HFFc6 (cell line): ENCODE measurements at regions not wholly inside any gene's neighbourhood (a gene's known extent, or its start where the extent isn't known, plus 50 kb on each side); places are given as distances from the start of the nearest gene placed in this dataset.
A peak's percentile ranks its signal among the peaks of the same experiment; 100 is the strongest.

ENCODE experiments used
- DNase-seq: peaks from one replicate; pipeline ENCODE4 v3.0.0-alpha.2; 2018
- H3K27ac Mint-ChIP-seq: 2 replicates; pipeline ENCODE4 v1.8.0; 2020; ENCODE audit warnings: mild to moderate bottlenecking, mixed read lengths
- H3K27me3 Mint-ChIP-seq: 2 replicates; pipeline ENCODE4 v1.8.0; 2021; ENCODE audit warnings: mild to moderate bottlenecking, moderate library complexity, mixed read lengths; ENCODE audit not compliant: insufficient read depth
- H3K36me3 Mint-ChIP-seq: 2 replicates; pipeline ENCODE4 v1.8.0; 2021; ENCODE audit warnings: low read depth, mixed read lengths
- H3K4me1 Mint-ChIP-seq: 2 replicates; pipeline ENCODE4 v1.8.0; 2020; ENCODE audit warnings: low read depth, mixed read lengths
- H3K4me3 Mint-ChIP-seq: 2 replicates; pipeline ENCODE4 v1.8.0; 2020; ENCODE audit warnings: mild to moderate bottlenecking, moderate library complexity, mixed read lengths
- H3K9me3 Mint-ChIP-seq: 2 replicates; pipeline ENCODE4 v1.8.0; 2020; ENCODE audit warnings: mild to moderate bottlenecking, mixed read lengths
- CTCF ChIP-seq: fragments of 200-600 bp; sonication (generic); IDR thresholded peaks from 2 replicates; pipeline ENCODE4 v1.5.0; 2021; ENCODE audit warnings: antibody characterized with exemption, mild to moderate bottlenecking

- H3K4me3 Mint-ChIP-seq: no peak overlapping the region
- peaks cover 11% of the 10 kb centered on the region for H3K9me3 Mint-ChIP-seq
- H3K36me3 Mint-ChIP-seq: no peaks in the 10 kb centered on the region; the same call in 1 of the 2 replicates
- no peaks in the 10 kb centered on the region for H3K4me1 Mint-ChIP-seq
- H3K27me3 Mint-ChIP-seq: no peaks in the 10 kb centered on the region
- DNase-seq: no peak
- no peak for TF ChIP-seq CTCF
- H3K27ac Mint-ChIP-seq: no peak overlapping the region
Measured at GRCh38 chr3:99458013-99458412, 180.4 kb upstream of the COL8A1 start.

DNA sequence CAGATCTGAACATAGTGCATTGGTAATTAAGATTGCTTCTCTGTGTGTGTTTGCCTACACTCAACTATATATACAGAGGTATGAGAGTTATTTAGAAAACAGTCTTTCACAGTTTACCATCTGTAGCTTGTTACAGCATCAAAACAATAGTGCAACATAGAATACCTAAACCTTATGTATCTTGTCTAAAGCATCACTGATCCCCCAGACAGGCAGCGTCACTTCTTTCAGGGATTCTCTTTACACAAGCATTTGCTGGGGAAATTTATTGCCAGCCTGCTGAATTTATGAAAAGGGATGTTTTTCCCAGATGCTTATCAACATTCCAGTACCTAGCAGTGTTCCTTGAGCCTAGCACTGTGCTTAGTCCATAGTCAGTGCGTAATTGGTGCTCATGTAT lies 195.8 kb upstream of the COL8A1 start:
- DNase-seq: no peak
- TF ChIP-seq CTCF: no peak
- H3K27ac Mint-ChIP-seq: no peak overlapping the region
- no peaks in the 10 kb centered on the region for H3K9me3 Mint-ChIP-seq
- peaks cover 6% of the 10 kb centered on the region; the same call in 1 of the 2 replicates for H3K36me3 Mint-ChIP-seq
- no peak overlapping the region for H3K4me3 Mint-ChIP-seq
- H3K27me3 Mint-ChIP-seq: peaks cover 5% of the 10 kb centered on the region
- no peaks in the 10 kb centered on the region for H3K4me1 Mint-ChIP-seq

GRCh38 chr3:99439892-99440291 lies 198.5 kb upstream of the COL8A1 start:
- no peak for DNase-seq
- TF ChIP-seq CTCF: no peak

DNA sequence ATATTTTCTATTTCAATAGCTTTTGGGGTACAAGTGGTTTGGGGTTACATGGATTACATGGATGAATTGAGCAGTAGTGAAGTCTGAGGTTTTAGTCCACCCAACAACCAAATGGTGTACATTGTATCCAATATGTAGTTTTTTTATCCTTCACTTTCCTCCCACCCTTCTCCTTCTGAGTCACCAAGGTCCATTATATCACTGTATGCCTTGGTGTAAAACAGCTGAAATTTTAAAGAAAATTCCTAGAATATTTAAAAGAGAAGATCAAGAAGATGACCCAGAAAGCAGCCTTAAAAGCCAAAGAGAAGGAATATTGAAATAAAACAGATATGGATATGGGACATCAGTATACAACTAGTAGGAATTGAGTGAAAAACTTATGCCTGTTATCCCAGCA lies 204.2 kb upstream of the COL8A1 start:
- Mint-ChIP-seq H3K4me1 (peaks cover 16% of the 10 kb centered on the region), H3K4me3 (no peak overlapping the region), H3K36me3 (peaks cover 7% of the 10 kb centered on the region), H3K27me3 (no peaks in the 10 kb centered on the region), H3K27ac (no peak overlapping the region), H3K9me3 (peaks cover 6% of the 10 kb centered on the region; the same call in 1 of the 2 replicates)
- DNase-seq: no peak
- TF ChIP-seq CTCF: no peak

More at GRCh38 chr3:99439892-99440291, 198.5 kb upstream of the COL8A1 start:
- no peaks in the 10 kb centered on the region for H3K27me3 Mint-ChIP-seq
- peaks cover 6% of the 10 kb centered on the region; the same call in 1 of the 2 replicates for H3K9me3 Mint-ChIP-seq
- no peak overlapping the region for H3K4me3 Mint-ChIP-seq
- H3K36me3 Mint-ChIP-seq: peaks cover 7% of the 10 kb centered on the region
- no peak overlapping the region for H3K27ac Mint-ChIP-seq
- H3K4me1 Mint-ChIP-seq: no peaks in the 10 kb centered on the region

DNA sequence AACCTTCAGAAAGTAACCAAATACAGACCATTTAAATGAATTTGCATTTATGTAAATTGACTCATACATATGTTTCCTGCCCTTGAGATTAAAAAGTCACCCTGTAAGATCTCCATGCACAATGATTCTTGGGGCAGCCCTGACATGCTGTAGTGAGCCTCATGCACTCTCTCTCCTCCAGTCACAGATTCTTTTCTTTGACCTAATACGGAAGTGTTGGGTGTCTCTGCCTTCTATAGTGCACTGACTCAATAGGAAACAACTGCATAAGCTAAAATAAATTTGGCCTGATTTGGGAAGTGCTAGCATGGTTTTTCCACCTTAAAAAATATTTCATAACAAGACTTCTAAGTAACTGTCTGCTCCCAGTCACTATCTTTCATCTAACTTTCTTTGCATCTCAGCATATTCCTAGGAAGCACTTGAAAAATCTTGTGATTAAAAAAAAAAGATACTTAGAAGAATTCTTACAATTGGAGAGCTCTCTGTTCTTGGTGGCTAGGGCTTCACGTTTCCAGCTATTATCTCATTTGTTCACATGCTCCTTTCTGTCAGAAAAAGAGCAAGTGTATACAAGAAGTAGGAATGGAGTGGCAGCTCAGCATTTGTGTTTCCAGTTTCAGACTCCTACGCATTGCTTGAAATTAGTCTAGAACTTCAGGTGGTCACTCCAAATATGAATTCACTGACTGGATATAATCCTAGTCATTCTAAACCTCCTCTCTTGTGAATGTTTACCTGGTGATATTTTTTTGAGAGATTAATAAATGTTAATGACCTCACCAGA lies 207.9 kb upstream of the COL8A1 start:
- no peaks in the 10 kb centered on the region for H3K9me3 Mint-ChIP-seq
- TF ChIP-seq CTCF: no peak
- H3K4me1 Mint-ChIP-seq: peaks cover 29% of the 10 kb centered on the region
- no peaks in the 10 kb centered on the region for H3K36me3 Mint-ChIP-seq
- no peaks in the 10 kb centered on the region for H3K27me3 Mint-ChIP-seq
- DNase-seq: peak; percentile 4
- H3K27ac Mint-ChIP-seq: no peak overlapping the region
- H3K4me3 Mint-ChIP-seq: no peak overlapping the region
